Progenitor cell of endocrine pancreas (in vitro differentiated cells): ENCODE measurements at regions not wholly inside any gene's neighbourhood (a gene's known extent, or its start where the extent isn't known, plus 50 kb on each side); places are given as distances from the start of the nearest gene placed in this dataset.

Experiments used
- DNase-seq: peaks from one replicate; pipeline ENCODE4 v3.0.0; 2021; ENCODE audit warnings: low spot score; ENCODE audit not compliant: unreplicated experiment
- H3K27ac Mint-ChIP-seq: 2 replicates; pipeline ENCODE4 v1.8.0; 2021; ENCODE audit warnings: mild to moderate bottlenecking, moderate library complexity, mixed read lengths
- H3K27me3 Mint-ChIP-seq: 2 replicates; pipeline ENCODE4 v1.8.0; 2021; ENCODE audit warnings: mixed read lengths
- H3K36me3 Mint-ChIP-seq: 2 replicates; pipeline ENCODE4 v1.8.0; 2022; ENCODE audit warnings: mixed read lengths; ENCODE audit not compliant: insufficient read depth
- H3K4me1 Mint-ChIP-seq: 2 replicates; pipeline ENCODE4 v1.8.0; 2021; ENCODE audit warnings: low read depth, mixed read lengths
- H3K4me3 Mint-ChIP-seq: 2 replicates; pipeline ENCODE4 v1.8.0; 2021; ENCODE audit warnings: low read depth, mild to moderate bottlenecking, moderate library complexity, mixed read lengths
- H3K9me3 Mint-ChIP-seq: 2 replicates; pipeline ENCODE4 v1.8.0; 2021; ENCODE audit warnings: low read depth, mixed read lengths
- TF ChIP-seq, protein P1 (sequence below): fragments of 200-600 bp; sonication (generic); IDR thresholded peaks from one replicate; pipeline ENCODE4 v1.5.0; 2021; ENCODE audit warnings: antibody characterized with exemption, mild to moderate bottlenecking; ENCODE audit not compliant: unreplicated experiment

DNA sequence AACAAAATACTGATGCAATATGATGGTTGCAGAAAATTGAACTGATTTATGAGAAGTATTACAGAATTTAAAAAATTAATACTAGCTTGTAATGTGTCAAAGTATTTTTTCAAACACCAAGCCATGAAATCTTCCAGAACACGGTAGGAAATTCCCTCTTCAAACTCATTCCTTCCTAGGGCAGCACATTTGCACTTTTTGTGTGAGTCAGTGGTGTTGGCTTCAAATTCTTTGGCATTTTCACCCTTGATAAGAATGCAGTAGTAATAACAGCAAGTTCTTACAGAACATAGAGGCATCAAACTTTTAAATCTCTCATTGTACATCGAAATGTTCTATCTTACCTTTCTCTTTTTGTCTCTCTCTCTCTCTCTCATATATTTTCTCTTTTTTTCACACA is 191.8 kb downstream of the CGGBP1 start:
- no peak for DNase-seq
- no peaks in the 10 kb centered on the region for H3K4me1 Mint-ChIP-seq
- TF ChIP-seq, protein P1, sequence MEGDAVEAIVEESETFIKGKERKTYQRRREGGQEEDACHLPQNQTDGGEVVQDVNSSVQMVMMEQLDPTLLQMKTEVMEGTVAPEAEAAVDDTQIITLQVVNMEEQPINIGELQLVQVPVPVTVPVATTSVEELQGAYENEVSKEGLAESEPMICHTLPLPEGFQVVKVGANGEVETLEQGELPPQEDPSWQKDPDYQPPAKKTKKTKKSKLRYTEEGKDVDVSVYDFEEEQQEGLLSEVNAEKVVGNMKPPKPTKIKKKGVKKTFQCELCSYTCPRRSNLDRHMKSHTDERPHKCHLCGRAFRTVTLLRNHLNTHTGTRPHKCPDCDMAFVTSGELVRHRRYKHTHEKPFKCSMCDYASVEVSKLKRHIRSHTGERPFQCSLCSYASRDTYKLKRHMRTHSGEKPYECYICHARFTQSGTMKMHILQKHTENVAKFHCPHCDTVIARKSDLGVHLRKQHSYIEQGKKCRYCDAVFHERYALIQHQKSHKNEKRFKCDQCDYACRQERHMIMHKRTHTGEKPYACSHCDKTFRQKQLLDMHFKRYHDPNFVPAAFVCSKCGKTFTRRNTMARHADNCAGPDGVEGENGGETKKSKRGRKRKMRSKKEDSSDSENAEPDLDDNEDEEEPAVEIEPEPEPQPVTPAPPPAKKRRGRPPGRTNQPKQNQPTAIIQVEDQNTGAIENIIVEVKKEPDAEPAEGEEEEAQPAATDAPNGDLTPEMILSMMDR: no peak
- peaks cover 4% of the 10 kb centered on the region for H3K9me3 Mint-ChIP-seq
- no peak overlapping the region for H3K27ac Mint-ChIP-seq
- no peaks in the 10 kb centered on the region for H3K27me3 Mint-ChIP-seq
- no peak overlapping the region for H3K4me3 Mint-ChIP-seq
- no peaks in the 10 kb centered on the region for H3K36me3 Mint-ChIP-seq

DNA sequence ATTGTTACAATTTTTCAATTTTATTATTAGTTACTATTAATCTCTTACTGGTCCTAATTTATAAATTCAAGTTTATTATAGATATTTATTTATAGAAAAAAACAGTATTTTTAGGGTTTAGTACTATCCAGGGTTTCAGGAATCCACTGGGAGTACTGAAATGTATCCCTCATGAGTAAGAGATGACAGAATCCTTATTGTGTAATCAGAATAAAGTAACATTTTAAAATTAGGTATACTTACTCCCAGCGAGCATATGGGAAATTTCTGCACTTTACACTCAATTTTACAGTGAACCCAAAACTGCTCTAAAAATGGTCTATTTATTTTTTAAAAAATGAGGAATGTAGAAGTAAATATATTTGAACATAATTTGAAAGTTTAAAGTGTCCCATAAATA is 202.7 kb downstream of the CGGBP1 start:
- TF ChIP-seq, protein P1: no peak
- H3K36me3 Mint-ChIP-seq: no peaks in the 10 kb centered on the region
- H3K27me3 Mint-ChIP-seq: no peaks in the 10 kb centered on the region
- H3K4me3 Mint-ChIP-seq: no peak overlapping the region
- H3K9me3 Mint-ChIP-seq: no peaks in the 10 kb centered on the region
- DNase-seq: no peak
- no peaks in the 10 kb centered on the region for H3K4me1 Mint-ChIP-seq
- no peak overlapping the region for H3K27ac Mint-ChIP-seq

DNA sequence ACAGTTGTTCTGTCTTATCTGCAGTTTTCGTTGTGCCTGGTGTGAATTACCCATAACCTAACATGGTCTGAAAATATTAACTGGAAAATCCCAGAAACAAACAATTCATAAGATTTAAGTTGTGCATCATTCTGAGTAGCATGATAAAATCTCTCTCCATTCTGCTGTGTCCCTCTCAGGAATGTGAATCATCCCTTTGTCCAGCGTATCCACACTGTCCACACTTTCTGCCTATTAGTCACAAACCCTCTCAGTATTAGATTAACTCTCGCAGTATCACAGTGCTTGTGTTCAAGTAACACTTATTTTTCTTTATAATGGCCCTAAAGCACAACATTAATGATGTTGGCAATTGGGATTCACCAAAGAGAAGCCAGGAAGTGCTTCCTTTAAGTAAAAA is 203.2 kb downstream of the CGGBP1 start:
- DNase-seq: no peak
- no peaks in the 10 kb centered on the region for H3K9me3 Mint-ChIP-seq
- no peaks in the 10 kb centered on the region for H3K36me3 Mint-ChIP-seq
- TF ChIP-seq, protein P1: no peak
- no peak overlapping the region for H3K27ac Mint-ChIP-seq
- H3K4me3 Mint-ChIP-seq: no peak overlapping the region
- H3K27me3 Mint-ChIP-seq: no peaks in the 10 kb centered on the region
- no peaks in the 10 kb centered on the region for H3K4me1 Mint-ChIP-seq

DNA sequence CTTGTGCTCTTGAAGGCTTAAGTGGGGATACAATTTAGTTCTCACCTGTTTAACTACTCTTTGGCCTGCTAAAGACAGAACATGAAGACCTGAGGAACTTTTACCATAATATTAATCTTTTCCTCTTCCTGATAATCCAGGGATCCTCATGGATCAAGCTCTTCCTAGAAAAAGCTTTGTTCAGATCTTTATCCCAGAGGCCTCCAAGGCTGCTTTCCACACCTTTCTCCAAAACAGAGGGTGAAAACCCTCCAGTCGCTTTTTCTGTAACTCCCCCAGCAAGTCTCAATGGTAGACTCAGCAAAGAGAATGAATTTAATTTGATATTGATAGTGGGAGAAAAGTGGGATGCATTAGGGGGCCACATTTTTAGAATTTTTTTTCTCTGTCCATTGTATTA is 203.6 kb downstream of the CGGBP1 start:
- H3K27ac Mint-ChIP-seq: no peak overlapping the region
- no peak for DNase-seq
- H3K27me3 Mint-ChIP-seq: no peaks in the 10 kb centered on the region
- H3K4me3 Mint-ChIP-seq: no peak overlapping the region
- no peaks in the 10 kb centered on the region for H3K9me3 Mint-ChIP-seq
- H3K36me3 Mint-ChIP-seq: no peaks in the 10 kb centered on the region
- TF ChIP-seq, protein P1: no peak
- no peaks in the 10 kb centered on the region for H3K4me1 Mint-ChIP-seq

DNA sequence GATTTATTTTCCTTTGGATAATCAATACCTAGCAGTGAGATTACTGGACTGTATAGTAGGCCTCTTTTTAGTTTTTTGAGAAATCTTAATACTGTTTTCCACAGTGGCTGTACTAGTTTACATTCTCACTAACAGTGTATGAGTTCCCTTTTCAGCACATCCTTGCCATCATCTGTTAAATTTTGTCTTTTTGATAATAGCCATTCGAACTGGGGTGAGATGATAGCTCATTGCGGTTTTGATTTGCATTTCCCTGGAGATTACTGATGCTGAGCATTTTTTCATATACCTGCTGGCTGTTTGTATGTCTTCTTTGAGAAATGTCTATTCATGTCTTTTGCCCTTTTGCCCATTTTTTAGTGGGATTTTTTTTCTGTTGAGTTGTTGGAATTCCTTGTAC is 210.8 kb downstream of the CGGBP1 start:
- Mint-ChIP-seq H3K27me3 (no peaks in the 10 kb centered on the region), H3K4me3 (no peak overlapping the region), H3K27ac (no peak overlapping the region), H3K36me3 (no peaks in the 10 kb centered on the region), H3K4me1 (no peaks in the 10 kb centered on the region), H3K9me3 (no peaks in the 10 kb centered on the region)
- no peak for DNase-seq
- TF ChIP-seq, protein P1: no peak
